Activated naive CD4-positive, alpha-beta T cell treated with anti-CD3 and anti-CD28 coated beads, Interleukin-2, amount 10 ng/mL, durations not matched to agents 7 days and 5 days (primary cell): ENCODE measurements at regions not wholly inside any gene's neighbourhood (a gene's known extent, or its start where the extent isn't known, plus 50 kb on each side); places are given as distances from the start of the nearest gene placed in this dataset.

Source experiments
- CTCF ChIA-PET: fragments of 350-600 bp; sonication (Branson Sonifier 250); formaldehyde crosslinking; loops from one replicate; lab custom pipeline; 2021; ENCODE audit warnings: antibody characterized with exemption; lab: Charles Lee
- DNase-seq: peaks from one replicate; pipeline ENCODE4 v3.0.0-alpha.2; 2020
- H3K27ac Mint-ChIP-seq: one replicate; pipeline ENCODE4 v1.8.0; 2021; ENCODE audit warnings: mild to moderate bottlenecking, moderate library complexity, mixed read lengths
- H3K27me3 Mint-ChIP-seq: one replicate; pipeline ENCODE4 v1.8.0; 2021; ENCODE audit warnings: mild to moderate bottlenecking, mixed read lengths
- H3K36me3 Mint-ChIP-seq: one replicate; pipeline ENCODE4 v1.8.0; 2021; ENCODE audit warnings: mixed read lengths
- H3K4me1 Mint-ChIP-seq: one replicate; pipeline ENCODE4 v1.8.0; 2021; ENCODE audit warnings: mixed read lengths
- H3K4me3 Mint-ChIP-seq: one replicate; pipeline ENCODE4 v1.8.0; 2021; ENCODE audit warnings: mild to moderate bottlenecking, moderate library complexity, mixed read lengths
- H3K9me3 Mint-ChIP-seq: one replicate; pipeline ENCODE4 v1.8.0; 2021; ENCODE audit warnings: mixed read lengths

GRCh38 chr16:74146643-74147042 is 150.0 kb upstream of the PSMD7 start:
- Mint-ChIP-seq H3K9me3 (no peaks in the 10 kb centered on the region), H3K27ac (no peak overlapping the region), H3K4me1 (no peaks in the 10 kb centered on the region), H3K4me3 (no peak overlapping the region), H3K27me3 (no peaks in the 10 kb centered on the region), H3K36me3 (no peaks in the 10 kb centered on the region)
- DNase-seq = no peak
- CTCF ChIA-PET = no interaction called here

- H3K27ac Mint-ChIP-seq = no peak overlapping the region
- H3K36me3 Mint-ChIP-seq = no peaks in the 10 kb centered on the region
- no peaks in the 10 kb centered on the region for H3K27me3 Mint-ChIP-seq
- no peak overlapping the region for H3K4me3 Mint-ChIP-seq
- H3K4me1 Mint-ChIP-seq = no peaks in the 10 kb centered on the region
- DNase-seq = no peak
- peaks cover 2% of the 10 kb centered on the region for H3K9me3 Mint-ChIP-seq
- CTCF ChIA-PET = no interaction called here
Observed at GRCh38 chr16:74143171-74143570, 153.4 kb upstream of the PSMD7 start.

- no peak for DNase-seq
- no peaks in the 10 kb centered on the region for H3K36me3 Mint-ChIP-seq
- H3K4me1 Mint-ChIP-seq = no peaks in the 10 kb centered on the region
- H3K27ac Mint-ChIP-seq = no peak overlapping the region
- no peak overlapping the region for H3K4me3 Mint-ChIP-seq
- no peaks in the 10 kb centered on the region for H3K27me3 Mint-ChIP-seq
- H3K9me3 Mint-ChIP-seq = peaks cover 2% of the 10 kb centered on the region
- CTCF ChIA-PET = no interaction called here
Observed at GRCh38 chr16:74141015-74141414, 155.6 kb upstream of the PSMD7 start.

- H3K27me3 Mint-ChIP-seq = no peaks in the 10 kb centered on the region
- DNase-seq = no peak
- H3K4me1 Mint-ChIP-seq = no peaks in the 10 kb centered on the region
- no peak overlapping the region for H3K27ac Mint-ChIP-seq
- CTCF ChIA-PET = no interaction called here
- no peaks in the 10 kb centered on the region for H3K36me3 Mint-ChIP-seq
- H3K9me3 Mint-ChIP-seq = peaks cover 2% of the 10 kb centered on the region
- H3K4me3 Mint-ChIP-seq = no peak overlapping the region
Observed at GRCh38 chr16:74140557-74140956, 156.1 kb upstream of the PSMD7 start.

- no peak overlapping the region for H3K4me3 Mint-ChIP-seq
- DNase-seq = no peak
- CTCF ChIA-PET = no interaction called here
- H3K27me3 Mint-ChIP-seq = no peaks in the 10 kb centered on the region
- H3K9me3 Mint-ChIP-seq = no peaks in the 10 kb centered on the region
- H3K36me3 Mint-ChIP-seq = no peaks in the 10 kb centered on the region
- no peaks in the 10 kb centered on the region for H3K4me1 Mint-ChIP-seq
- no peak overlapping the region for H3K27ac Mint-ChIP-seq
Observed at GRCh38 chr16:74123826-74124225, 172.8 kb upstream of the PSMD7 start.

- H3K36me3 Mint-ChIP-seq = no peaks in the 10 kb centered on the region
- no peaks in the 10 kb centered on the region for H3K27me3 Mint-ChIP-seq
- no peak for DNase-seq
- CTCF ChIA-PET = no interaction called here
- no peak overlapping the region for H3K4me3 Mint-ChIP-seq
- no peaks in the 10 kb centered on the region for H3K4me1 Mint-ChIP-seq
- no peak overlapping the region for H3K27ac Mint-ChIP-seq
- H3K9me3 Mint-ChIP-seq = no peaks in the 10 kb centered on the region
Observed at GRCh38 chr16:74123195-74123594, 173.4 kb upstream of the PSMD7 start.

GRCh38 chr16:74117798-74118197 is 178.8 kb upstream of the PSMD7 start:
- Mint-ChIP-seq H3K9me3 (no peaks in the 10 kb centered on the region), H3K4me1 (no peaks in the 10 kb centered on the region), H3K36me3 (no peaks in the 10 kb centered on the region), H3K27ac (no peak overlapping the region), H3K4me3 (no peak overlapping the region), H3K27me3 (no peaks in the 10 kb centered on the region)
- CTCF ChIA-PET = no interaction called here
- no peak for DNase-seq

- CTCF ChIA-PET = no interaction called here
- H3K4me3 Mint-ChIP-seq = no peak overlapping the region
- H3K27ac Mint-ChIP-seq = no peak overlapping the region
- DNase-seq = no peak
- no peaks in the 10 kb centered on the region for H3K27me3 Mint-ChIP-seq
- H3K9me3 Mint-ChIP-seq = no peaks in the 10 kb centered on the region
- H3K4me1 Mint-ChIP-seq = no peaks in the 10 kb centered on the region
- H3K36me3 Mint-ChIP-seq = no peaks in the 10 kb centered on the region
Observed at GRCh38 chr16:74113545-74113944, 183.1 kb upstream of the PSMD7 start.

- H3K27ac Mint-ChIP-seq = no peak overlapping the region
- H3K4me1 Mint-ChIP-seq = no peaks in the 10 kb centered on the region
- H3K27me3 Mint-ChIP-seq = no peaks in the 10 kb centered on the region
- peak; percentile 33 for DNase-seq
- no peaks in the 10 kb centered on the region for H3K9me3 Mint-ChIP-seq
- CTCF ChIA-PET = no interaction called here
- no peaks in the 10 kb centered on the region for H3K36me3 Mint-ChIP-seq
- H3K4me3 Mint-ChIP-seq = no peak overlapping the region
Observed at GRCh38 chr16:74111456-74111982, 185.1 kb upstream of the PSMD7 start.

- no peaks in the 10 kb centered on the region for H3K36me3 Mint-ChIP-seq
- no peak overlapping the region for H3K27ac Mint-ChIP-seq
- DNase-seq = peak; percentile 50
Observed at GRCh38 chr16:74107795-74108610, 188.6 kb upstream of the PSMD7 start.

GRCh38 chr16:74104022-74104421 is 192.6 kb upstream of the PSMD7 start:
- Mint-ChIP-seq H3K9me3 (no peaks in the 10 kb centered on the region), H3K4me1 (no peaks in the 10 kb centered on the region), H3K27me3 (no peaks in the 10 kb centered on the region), H3K27ac (no peak overlapping the region), H3K36me3 (no peaks in the 10 kb centered on the region), H3K4me3 (no peak overlapping the region)
- CTCF ChIA-PET = no interaction called here
- no peak for DNase-seq

More at GRCh38 chr16:74107795-74108610, 188.6 kb upstream of the PSMD7 start:
- Mint-ChIP-seq H3K27me3 (no peaks in the 10 kb centered on the region), H3K9me3 (no peaks in the 10 kb centered on the region), H3K4me3 (peak overlapping the region; percentile 6), H3K4me1 (no peaks in the 10 kb centered on the region)
- CTCF ChIA-PET = interaction anchor here (0.9 to 1.4 kb wide), 5 partner anchors 42 to 1983 kb away, joined by 3 to 5 read pairs (median 3); no protein-coding TSS in a partner anchor

- CTCF ChIA-PET = no interaction called here
- no peak overlapping the region for H3K27ac Mint-ChIP-seq
- H3K27me3 Mint-ChIP-seq = no peaks in the 10 kb centered on the region
- H3K9me3 Mint-ChIP-seq = no peaks in the 10 kb centered on the region
- H3K4me3 Mint-ChIP-seq = no peak overlapping the region
- no peaks in the 10 kb centered on the region for H3K4me1 Mint-ChIP-seq
- no peak for DNase-seq
- H3K36me3 Mint-ChIP-seq = no peaks in the 10 kb centered on the region
Observed at GRCh38 chr16:74101379-74102137, 195.1 kb upstream of the PSMD7 start.

GRCh38 chr16:74100395-74101326 is 196.0 kb upstream of the PSMD7 start:
- H3K36me3 Mint-ChIP-seq = no peaks in the 10 kb centered on the region
- H3K9me3 Mint-ChIP-seq = no peaks in the 10 kb centered on the region
- no peak for DNase-seq
- CTCF ChIA-PET = no interaction called here
- H3K27ac Mint-ChIP-seq = no peak overlapping the region
- H3K27me3 Mint-ChIP-seq = no peaks in the 10 kb centered on the region
- no peak overlapping the region for H3K4me3 Mint-ChIP-seq
- no peaks in the 10 kb centered on the region for H3K4me1 Mint-ChIP-seq

GRCh38 chr16:74099530-74099929 is 197.1 kb upstream of the PSMD7 start:
- Mint-ChIP-seq H3K4me3 (no peak overlapping the region), H3K9me3 (no peaks in the 10 kb centered on the region), H3K27me3 (no peaks in the 10 kb centered on the region), H3K27ac (no peak overlapping the region), H3K36me3 (no peaks in the 10 kb centered on the region), H3K4me1 (no peaks in the 10 kb centered on the region)
- CTCF ChIA-PET = no interaction called here
- DNase-seq = no peak
